ENCODE measurements at regions not wholly inside any gene's neighbourhood (a gene's known extent, or its start where the extent isn't known, plus 50 kb on each side); places are given as distances from the start of the nearest gene placed in this dataset.

DNA sequence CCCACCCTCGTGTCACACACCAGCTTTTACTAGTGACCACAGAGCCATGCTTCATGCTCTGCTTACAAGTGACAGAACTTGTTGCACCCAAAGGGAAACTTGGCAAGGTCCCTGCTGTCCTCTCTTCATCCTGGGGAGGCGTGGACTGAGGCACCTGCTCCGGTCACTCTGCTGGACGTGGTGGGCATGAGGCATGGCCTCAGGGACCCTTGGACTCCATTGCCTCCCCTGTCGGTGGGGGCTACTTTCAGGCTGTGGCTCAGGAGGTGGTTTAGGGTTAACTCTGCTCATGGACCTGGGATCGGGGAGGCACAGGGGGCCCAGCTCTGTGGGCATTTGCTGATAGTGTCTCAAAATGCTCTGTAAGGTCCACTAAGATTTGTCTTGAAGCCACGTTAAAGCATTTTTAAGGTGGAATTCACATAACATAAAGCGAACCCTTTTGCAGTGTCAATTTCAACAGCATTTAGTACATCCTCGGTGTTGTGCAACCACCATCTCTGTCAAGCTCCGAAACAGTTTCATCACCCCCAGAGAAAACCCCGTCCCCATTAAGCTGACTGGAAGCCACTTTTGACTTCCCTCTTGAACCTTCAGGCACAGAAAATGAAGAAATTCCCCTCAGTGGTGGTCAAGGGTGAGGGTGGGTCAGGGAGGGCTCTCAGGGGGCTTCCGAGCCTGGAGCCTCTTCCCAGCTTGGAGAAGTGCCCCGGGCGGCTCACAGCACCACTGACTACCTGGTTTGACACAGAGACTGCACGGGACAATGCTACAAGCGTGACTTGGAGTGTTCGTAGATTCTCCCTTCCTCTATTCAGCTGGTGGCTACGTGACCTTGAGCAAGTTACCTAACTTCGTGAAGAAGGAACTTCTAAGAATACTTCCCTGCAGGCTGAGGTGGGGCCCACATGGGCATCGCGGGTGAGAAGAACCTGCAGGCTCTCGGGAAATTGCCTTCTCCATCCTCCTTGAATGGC lies 100.0 kb upstream of the HDAC4 start:
- Histone ChIP-seq H3K9me3 (no peaks in the 10 kb centered on the region), H3K4me1 (peaks cover 20% of the 10 kb centered on the region), H3K27ac (no peak overlapping the region), H3K27me3 (peaks cover 3% of the 10 kb centered on the region), H3K36me3 (no peaks in the 10 kb centered on the region), H3K4me3 (no peak overlapping the region)
- no peak for TF ChIP-seq EP300 (IDR thresholded peaks at IDR 0.05)
- TF ChIP-seq POLR2AphosphoS5 (IDR thresholded peaks at IDR 0.05) = no peak
- TF ChIP-seq, protein P1, sequence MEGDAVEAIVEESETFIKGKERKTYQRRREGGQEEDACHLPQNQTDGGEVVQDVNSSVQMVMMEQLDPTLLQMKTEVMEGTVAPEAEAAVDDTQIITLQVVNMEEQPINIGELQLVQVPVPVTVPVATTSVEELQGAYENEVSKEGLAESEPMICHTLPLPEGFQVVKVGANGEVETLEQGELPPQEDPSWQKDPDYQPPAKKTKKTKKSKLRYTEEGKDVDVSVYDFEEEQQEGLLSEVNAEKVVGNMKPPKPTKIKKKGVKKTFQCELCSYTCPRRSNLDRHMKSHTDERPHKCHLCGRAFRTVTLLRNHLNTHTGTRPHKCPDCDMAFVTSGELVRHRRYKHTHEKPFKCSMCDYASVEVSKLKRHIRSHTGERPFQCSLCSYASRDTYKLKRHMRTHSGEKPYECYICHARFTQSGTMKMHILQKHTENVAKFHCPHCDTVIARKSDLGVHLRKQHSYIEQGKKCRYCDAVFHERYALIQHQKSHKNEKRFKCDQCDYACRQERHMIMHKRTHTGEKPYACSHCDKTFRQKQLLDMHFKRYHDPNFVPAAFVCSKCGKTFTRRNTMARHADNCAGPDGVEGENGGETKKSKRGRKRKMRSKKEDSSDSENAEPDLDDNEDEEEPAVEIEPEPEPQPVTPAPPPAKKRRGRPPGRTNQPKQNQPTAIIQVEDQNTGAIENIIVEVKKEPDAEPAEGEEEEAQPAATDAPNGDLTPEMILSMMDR (IDR thresholded peaks at IDR 0.05) = no peak
- no peak for TF ChIP-seq POLR2A (IDR thresholded peaks at IDR 0.05)
- no peak for DNase-seq (ENCODE audit: low spot score in 2 of 2)
- WGBS = 72% methylated on average over 18 of the region's 22 CpGs

DNA sequence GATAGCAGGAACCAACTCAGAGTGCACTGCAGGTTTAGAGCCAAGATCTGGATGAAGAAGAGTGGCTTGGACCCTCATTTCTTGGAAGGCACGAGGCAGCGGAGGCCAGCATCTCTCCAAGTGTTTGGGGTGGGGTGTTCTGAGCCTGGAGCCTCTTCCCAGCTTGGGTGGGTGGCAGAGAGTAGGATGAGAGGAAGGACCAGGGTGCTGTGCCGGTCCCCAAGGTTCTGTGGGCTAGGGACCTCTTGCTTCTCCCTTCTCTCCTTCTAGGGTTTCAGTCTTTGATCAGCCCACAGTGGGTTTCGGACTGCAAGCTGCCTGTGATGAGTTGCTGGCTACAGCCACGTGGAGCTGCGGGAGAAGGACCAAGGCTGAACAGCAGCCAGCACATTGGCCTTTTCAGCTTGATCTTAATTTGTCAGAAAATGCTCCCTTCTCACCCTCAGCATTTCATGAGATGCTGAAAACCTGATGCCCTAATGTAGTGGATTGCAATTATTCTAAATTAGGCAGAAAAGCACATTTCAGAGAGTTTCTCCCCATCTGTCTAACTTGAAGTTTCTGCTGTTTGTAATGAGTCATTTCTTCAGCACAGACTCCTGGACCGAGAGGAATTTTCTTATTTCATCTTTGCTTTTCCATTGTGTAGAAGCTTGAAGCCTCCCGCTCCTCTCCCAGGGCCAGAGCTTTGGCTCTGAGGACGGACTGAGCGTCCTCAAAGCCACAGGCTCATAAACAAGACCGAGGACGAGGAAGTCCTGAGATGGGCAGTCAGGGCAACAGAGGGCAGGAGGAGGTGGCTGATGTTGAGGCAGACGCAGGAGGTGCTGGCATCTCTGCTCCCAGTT lies 99.1 kb upstream of the HDAC4 start:
- TF ChIP-seq POLR2AphosphoS5 (IDR thresholded peaks at IDR 0.05) = no peak
- no peak for TF ChIP-seq EP300 (IDR thresholded peaks at IDR 0.05)
- TF ChIP-seq, protein P1 (IDR thresholded peaks at IDR 0.05) = no peak
- TF ChIP-seq POLR2A (IDR thresholded peaks at IDR 0.05) = no peak
- WGBS = 78% methylated on average over 12 of the region's 13 CpGs

DNA sequence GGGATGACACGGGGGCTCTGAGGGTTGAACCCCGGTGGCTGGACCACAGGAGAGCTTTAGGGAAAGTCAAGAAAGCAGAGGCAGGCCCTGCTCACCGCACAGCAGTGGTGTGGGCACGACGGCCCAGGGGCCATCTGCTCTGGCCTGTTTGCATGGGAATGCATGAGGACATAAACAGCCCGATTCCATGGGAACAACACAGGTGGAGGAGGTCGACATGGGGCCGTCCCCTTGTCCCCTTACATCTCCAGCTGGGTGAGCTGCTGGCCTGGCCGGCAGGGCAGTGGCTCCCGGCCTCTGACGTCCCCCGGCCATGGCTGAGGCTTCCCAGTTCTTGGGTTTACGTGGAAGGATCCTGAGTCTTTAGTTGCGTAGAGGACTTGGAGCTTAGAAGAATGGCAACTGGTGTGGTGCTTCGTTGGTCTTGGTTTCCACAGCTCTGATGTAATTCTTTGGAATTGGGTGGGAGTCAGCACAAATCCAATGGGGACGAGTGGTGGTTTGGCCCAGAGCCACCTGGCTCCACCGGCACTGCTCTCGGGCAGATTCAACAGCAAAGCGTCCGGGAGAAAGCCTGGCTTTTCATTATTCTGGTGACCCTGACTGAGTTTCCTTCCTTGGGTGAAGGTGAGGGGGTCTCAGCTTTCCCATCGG lies 98.3 kb upstream of the HDAC4 start:
- peak overlapping the region; percentile 0 for H3K27ac ChIP-seq

More for the DNA sequence above, 99.1 kb upstream of the HDAC4 start:
- no peak overlapping the region for H3K4me3 ChIP-seq
- no peaks in the 10 kb centered on the region for H3K36me3 ChIP-seq
- peaks cover 20% of the 10 kb centered on the region for H3K4me1 ChIP-seq
- H3K27ac ChIP-seq = peak overlapping the region; percentile 0
- DNase-seq (ENCODE audit: low spot score in 2 of 2) = no peak
- H3K9me3 ChIP-seq = no peaks in the 10 kb centered on the region
- H3K27me3 ChIP-seq = peaks cover 3% of the 10 kb centered on the region

DNA sequence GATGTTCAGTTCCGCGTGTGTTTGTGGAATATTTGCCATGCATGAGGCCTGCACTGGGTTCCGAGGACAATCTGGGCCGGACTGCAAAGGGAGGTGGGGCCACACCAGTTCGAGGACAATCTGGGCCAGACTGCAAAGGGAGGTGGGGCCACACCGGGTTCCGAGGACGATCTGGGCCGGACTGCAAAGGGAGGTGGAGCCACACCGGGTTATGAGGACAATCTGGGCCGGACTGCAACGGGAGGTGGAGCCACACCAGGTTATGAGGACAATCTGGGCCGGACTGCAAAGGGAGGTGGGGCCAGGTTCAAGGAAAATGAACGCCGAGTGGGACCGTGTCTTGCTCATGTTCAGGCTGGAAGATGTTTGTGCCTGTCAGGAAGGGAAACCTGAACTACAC lies 97.8 kb upstream of the HDAC4 start:
- Histone ChIP-seq H3K27ac (no peak overlapping the region), H3K4me1 (peaks cover 20% of the 10 kb centered on the region), H3K9me3 (no peaks in the 10 kb centered on the region), H3K36me3 (no peaks in the 10 kb centered on the region), H3K4me3 (no peak overlapping the region), H3K27me3 (peaks cover 3% of the 10 kb centered on the region)
- TF ChIP-seq EP300 (IDR thresholded peaks at IDR 0.05) = no peak
- TF ChIP-seq POLR2AphosphoS5 (IDR thresholded peaks at IDR 0.05) = no peak
- no peak for TF ChIP-seq POLR2A (IDR thresholded peaks at IDR 0.05)
- TF ChIP-seq, protein P1 (IDR thresholded peaks at IDR 0.05) = no peak
- DNase-seq (ENCODE audit: low spot score in 2 of 2) = no peak
- WGBS = 58% methylated on average over 16 of the region's 16 CpGs

More for the DNA sequence above, 98.3 kb upstream of the HDAC4 start:
- H3K36me3 ChIP-seq = no peaks in the 10 kb centered on the region
- WGBS = 55% methylated on average over 17 of the region's 21 CpGs
- no peak overlapping the region for H3K4me3 ChIP-seq
- TF ChIP-seq POLR2AphosphoS5 (IDR thresholded peaks at IDR 0.05) (no peak), POLR2A (IDR thresholded peaks at IDR 0.05) (no peak), EP300 (IDR thresholded peaks at IDR 0.05) (no peak)
- TF ChIP-seq, protein P1 (IDR thresholded peaks at IDR 0.05) = no peak
- peaks cover 20% of the 10 kb centered on the region for H3K4me1 ChIP-seq
- peaks cover 3% of the 10 kb centered on the region for H3K27me3 ChIP-seq
- peak in 1 of 2 donors; percentile 89 for DNase-seq (ENCODE audit: low spot score in 2 of 2)
- no peaks in the 10 kb centered on the region for H3K9me3 ChIP-seq

All from suprapubic skin (tissue), 4 donors.